ENCODE measurements at regions not wholly inside any gene's neighbourhood (a gene's known extent, or its start where the extent isn't known, plus 50 kb on each side); places are given as distances from the start of the nearest gene placed in this dataset.
"Not testable (repeated sequence)": the region's sequence is repeated elsewhere in the genome, so short reads cannot be mapped to it uniquely, and the experiment has no call there.

DNA sequence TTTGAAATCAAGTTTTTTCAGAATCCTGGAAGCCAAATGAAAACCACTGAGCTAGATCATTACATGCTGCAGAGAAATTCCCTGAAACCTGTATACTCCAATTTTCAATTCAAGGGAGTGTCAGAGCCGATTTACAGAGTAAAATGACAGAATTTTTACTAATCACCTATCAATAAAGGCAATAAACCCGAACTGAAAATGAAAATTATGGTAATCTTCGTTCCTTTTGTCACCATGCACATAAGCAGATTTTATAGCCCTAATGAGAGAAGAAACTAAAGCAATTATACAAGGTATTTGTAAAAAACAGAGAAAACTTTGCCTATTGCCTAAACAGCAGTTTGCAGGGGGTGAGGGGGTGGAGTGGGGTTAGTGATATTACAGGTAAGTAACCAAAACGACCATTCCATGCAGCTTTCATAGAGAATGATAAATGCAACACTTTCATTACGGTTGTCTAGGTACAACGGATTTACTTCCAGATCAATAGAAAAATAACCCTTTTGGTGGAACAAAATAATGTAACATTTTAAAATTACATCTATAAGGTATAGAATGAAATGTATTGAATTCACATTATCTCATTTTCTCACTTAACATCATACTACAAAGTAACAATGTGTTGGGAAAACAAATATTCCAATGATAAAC is 115.2 kb upstream of the BEND6 start:
- no peak for DNase-seq (ENCODE audit: low read depth)

DNA sequence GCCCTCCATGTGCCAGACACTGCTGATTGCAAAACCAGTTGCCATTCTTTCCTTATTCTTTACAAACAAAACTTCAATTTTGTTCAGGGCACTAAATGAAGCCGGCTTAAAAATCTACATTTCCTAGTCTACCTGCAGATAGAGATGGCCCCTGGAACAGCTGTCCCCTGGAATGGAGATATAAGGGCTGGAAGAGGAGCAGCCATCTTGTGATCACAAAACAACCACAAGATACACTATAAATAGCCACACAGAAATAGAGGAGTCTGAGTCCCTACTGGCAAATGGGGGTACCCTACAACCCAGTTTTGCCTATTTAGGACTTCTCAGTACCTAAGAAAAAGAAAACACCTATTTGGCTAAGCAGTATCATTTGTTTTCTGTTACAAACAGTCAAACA is 115.9 kb upstream of the BEND6 start:
- DNase-seq (ENCODE audit: low read depth) = no peak

GRCh38 chr6:56838016-56838555 is 116.8 kb upstream of the BEND6 start:
- DNase-seq (ENCODE audit: low read depth) = no peak

GRCh38 chr6:56837322-56837894 is 117.5 kb upstream of the BEND6 start:
- no peak for DNase-seq (ENCODE audit: low read depth)

- no peak for DNase-seq (ENCODE audit: low read depth)
Measured at GRCh38 chr6:56835612-56836011, 119.3 kb upstream of the BEND6 start.

DNA sequence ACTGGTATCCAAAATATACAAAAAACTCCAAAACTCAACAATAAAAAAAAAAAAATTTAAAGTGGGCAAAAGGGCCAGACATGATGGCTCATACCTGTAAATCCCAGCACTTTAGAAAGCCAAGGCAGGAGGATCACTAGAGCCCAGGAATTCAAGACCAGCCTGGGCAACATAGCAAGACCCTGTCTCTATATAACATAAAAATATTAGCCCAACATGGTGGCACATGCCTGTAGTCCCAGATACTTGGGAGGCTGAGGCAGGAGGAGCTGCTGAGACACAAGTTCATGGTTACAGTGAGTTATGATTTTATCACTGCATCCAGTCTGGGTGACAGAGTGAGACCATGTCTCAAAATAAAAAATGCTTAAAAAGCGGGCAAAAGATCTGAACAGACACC is 121.0 kb upstream of the BEND6 start:
- no peak for DNase-seq (ENCODE audit: low read depth)

GRCh38 chr6:56833127-56833791 is 121.6 kb upstream of the BEND6 start:
- DNase-seq (ENCODE audit: low read depth) = no peak

DNA sequence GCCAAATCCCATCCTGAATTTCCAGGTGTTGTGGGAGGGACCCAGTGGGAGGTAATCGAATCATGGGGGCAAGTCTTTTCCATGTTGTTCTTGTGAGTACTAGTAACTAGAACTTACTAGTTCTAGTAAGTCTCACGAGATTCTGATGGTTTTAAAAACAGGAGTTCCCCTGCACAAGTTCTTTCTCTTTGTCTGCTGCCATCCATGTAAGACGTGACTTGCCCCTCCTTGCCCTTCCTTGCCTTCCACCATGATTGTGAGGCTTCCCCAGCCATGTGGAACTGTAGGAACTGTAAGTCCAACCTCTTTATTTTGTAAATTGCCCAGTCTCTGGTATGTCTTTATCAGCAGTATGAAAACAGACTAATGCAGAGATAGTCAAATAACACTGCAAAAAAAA is 122.7 kb upstream of the BEND6 start:
- no peak for DNase-seq (ENCODE audit: low read depth)

- DNase-seq (ENCODE audit: low read depth) = no peak
Measured at GRCh38 chr6:56831334-56831733, 123.6 kb upstream of the BEND6 start.

GRCh38 chr6:56827908-56828649 is 126.8 kb upstream of the BEND6 start:
- no peak for DNase-seq (ENCODE audit: low read depth)

GRCh38 chr6:56824431-56824830 is 130.5 kb upstream of the BEND6 start:
- not testable (repeated sequence) for DNase-seq (ENCODE audit: low read depth)

GRCh38 chr6:56821005-56821432 is 133.9 kb upstream of the BEND6 start:
- DNase-seq (ENCODE audit: low read depth) = no peak

DNA sequence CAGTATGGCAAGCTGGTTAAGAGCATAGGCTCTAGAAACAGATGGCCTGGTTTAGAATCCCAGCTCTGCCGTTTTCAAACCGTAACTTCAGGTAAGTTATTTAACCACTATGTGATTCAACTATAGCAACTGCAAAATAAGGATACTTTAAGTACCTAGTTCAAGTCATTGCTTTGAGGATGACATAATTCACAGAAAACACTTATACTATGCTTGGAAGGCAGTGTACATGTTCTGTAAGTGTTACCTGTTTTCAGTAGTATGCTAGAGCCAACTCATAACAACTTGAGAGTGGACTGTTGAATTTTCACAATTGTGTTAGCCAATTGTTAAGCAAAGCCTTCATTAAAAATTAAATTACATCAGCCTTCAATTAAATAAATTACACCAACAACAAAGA is 134.8 kb upstream of the BEND6 start:
- no peak for DNase-seq (ENCODE audit: low read depth)

DNA sequence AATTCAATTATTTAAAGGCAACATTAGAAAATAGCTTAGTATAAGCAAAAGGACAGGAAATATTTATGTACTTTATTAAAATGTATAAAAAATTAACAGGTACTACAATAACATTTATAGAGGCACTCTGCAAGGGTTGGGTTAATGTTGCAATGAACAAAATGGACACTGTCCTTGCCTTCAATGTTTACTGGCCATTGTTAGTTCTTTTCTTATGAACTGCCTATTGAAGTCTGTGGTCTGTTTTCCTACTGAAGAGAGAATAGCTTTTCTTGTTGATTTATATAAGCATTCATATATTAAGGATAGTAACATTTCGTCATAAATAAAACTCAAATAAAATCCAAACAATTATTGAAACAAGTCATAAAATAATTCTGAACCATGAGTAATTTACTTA is 135.3 kb upstream of the BEND6 start:
- no peak for DNase-seq (ENCODE audit: low read depth)

GRCh38 chr6:56816370-56816769 is 138.5 kb upstream of the BEND6 start:
- no peak for DNase-seq (ENCODE audit: low read depth)

- DNase-seq (ENCODE audit: low read depth) = no peak
Measured at GRCh38 chr6:56815436-56815835, 139.5 kb upstream of the BEND6 start.

GRCh38 chr6:56814802-56815201 is 140.1 kb upstream of the BEND6 start:
- DNase-seq (ENCODE audit: low read depth) = no peak

- DNase-seq (ENCODE audit: low read depth) = no peak
Measured at GRCh38 chr6:56814308-56814707, 140.6 kb upstream of the BEND6 start.

DNA sequence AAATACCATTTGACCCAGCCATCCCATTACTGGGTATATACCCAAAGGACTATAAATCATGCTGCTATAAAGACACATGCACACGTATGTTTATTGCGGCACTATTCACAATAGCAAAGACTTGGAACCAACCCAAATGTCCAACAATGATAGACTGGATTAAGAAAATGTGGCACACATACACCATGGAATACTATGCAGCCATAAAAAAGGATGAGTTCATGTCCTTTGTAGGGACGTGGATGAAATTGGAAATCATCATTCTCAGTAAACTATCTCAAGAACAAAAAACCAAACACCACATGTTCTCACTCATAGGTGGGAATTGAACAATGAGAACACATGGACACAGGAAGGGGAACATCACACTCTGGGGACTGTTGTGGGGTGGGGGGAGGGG is 142.1 kb upstream of the BEND6 start:
- DNase-seq (ENCODE audit: low read depth) = not testable (repeated sequence)

GRCh38 chr6:56808871-56809359 is 146.0 kb upstream of the BEND6 start:
- DNase-seq (ENCODE audit: low read depth) = no peak

DNA sequence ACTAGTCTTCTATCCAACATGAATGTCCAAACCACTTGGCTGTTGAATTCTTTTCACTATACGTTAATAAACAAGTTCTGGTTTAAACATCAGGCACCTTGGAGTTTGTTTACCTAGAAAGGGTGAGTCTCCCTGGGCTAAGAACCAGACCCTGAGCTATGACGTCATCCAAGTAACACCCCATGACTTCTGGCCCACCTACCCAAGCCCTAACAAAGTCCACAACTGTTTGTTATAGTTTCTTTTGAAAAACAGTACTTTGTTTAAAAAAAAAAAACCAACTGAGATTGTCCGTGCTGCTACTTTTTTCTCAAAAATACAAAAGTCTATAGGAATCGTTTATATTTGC is 146.9 kb upstream of the BEND6 start:
- DNase-seq (ENCODE audit: low read depth) = no peak

DNA sequence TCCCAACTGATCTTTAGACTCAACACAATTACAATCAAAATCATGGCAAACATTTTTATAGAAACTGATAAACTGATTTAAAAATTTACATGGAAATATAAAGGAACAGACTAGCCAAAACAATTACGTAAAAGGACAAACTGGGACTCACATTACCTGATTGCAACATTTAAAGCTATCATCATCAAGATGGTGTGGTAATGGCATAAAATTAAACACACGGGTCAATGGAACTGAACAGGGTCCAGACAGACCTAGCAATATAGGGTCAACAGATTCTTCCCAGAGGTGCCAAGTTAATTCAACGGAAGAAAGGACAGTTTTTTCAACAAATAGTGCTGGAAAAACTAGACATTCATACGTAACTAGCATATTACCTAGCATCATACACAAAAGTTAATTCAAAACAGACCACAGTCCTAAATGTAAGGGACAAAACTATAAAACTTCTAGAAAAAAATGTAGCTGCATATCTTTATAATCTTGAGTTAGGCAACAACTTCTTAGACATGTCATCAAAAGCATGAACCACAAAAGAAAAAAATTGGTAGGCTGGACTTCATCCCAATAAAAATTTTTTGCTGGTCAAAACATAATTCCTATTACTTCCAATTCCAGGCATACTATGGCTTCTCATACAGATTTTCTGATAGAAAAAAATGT is 147.4 kb upstream of the BEND6 start:
- no peak for DNase-seq (ENCODE audit: low read depth)

Measured in forelimb muscle (tissue), 1 donor.